ENCODE measurements at regions not wholly inside any gene's neighbourhood (a gene's known extent, or its start where the extent isn't known, plus 50 kb on each side); places are given as distances from the start of the nearest gene placed in this dataset.
"Not testable (repeated sequence)": the region's sequence is repeated elsewhere in the genome, so short reads cannot be mapped to it uniquely, and the experiment has no call there.

GRCh38 chr15:31222773-31223341 is 103.8 kb upstream of the KLF13 start:
- FAIRE-seq, result peak; percentile 9
- TF ChIP-seq POLR2AphosphoS5 (IDR thresholded peaks at IDR 0.05; ENCODE audit: low read depth, low read length), result no peak
- no peak for TF ChIP-seq POLR2A (IDR thresholded peaks at IDR 0.05; ENCODE audit: low read depth, low read length)
- DNase-seq (ENCODE audit: insufficient read length), result no peak

- no peak for DNase-seq (ENCODE audit: insufficient read length)
- TF ChIP-seq POLR2A (IDR thresholded peaks at IDR 0.05; ENCODE audit: low read depth, low read length) (no peak), TAF1 (IDR thresholded peaks at IDR 0.05; ENCODE audit: borderline replicate concordance, low read depth, low read length) (no peak), POLR2AphosphoS5 (IDR thresholded peaks at IDR 0.05; ENCODE audit: low read depth, low read length) (no peak)
- no peak for FAIRE-seq
Measured at GRCh38 chr15:31223478-31224350, 102.9 kb upstream of the KLF13 start.

GRCh38 chr15:31224661-31225060 is 102.0 kb upstream of the KLF13 start:
- not testable (repeated sequence) for FAIRE-seq; DNase-seq (ENCODE audit: insufficient read length)

- TF ChIP-seq POLR2A (IDR thresholded peaks at IDR 0.05; ENCODE audit: low read depth, low read length) (peak; percentile 58), POLR2AphosphoS5 (IDR thresholded peaks at IDR 0.05; ENCODE audit: low read depth, low read length) (no peak; the same call in 1 of the 2 replicates), TAF1 (IDR thresholded peaks at IDR 0.05; ENCODE audit: borderline replicate concordance, low read depth, low read length) (no peak)
- FAIRE-seq, result peak; percentile 62
- no peak for DNase-seq (ENCODE audit: insufficient read length)
Measured at GRCh38 chr15:31225356-31225955, 101.2 kb upstream of the KLF13 start.

GRCh38 chr15:31226021-31226420 is 100.6 kb upstream of the KLF13 start:
- TF ChIP-seq TAF1 (IDR thresholded peaks at IDR 0.05; ENCODE audit: borderline replicate concordance, low read depth, low read length) (no peak), POLR2AphosphoS5 (IDR thresholded peaks at IDR 0.05; ENCODE audit: low read depth, low read length) (no peak), POLR2A (IDR thresholded peaks at IDR 0.05; ENCODE audit: low read depth, low read length) (no peak)
- FAIRE-seq (peak; percentile 92), DNase-seq (ENCODE audit: insufficient read length) (no peak)

GRCh38 chr15:31227235-31227634 is 99.4 kb upstream of the KLF13 start:
- TF ChIP-seq POLR2AphosphoS5 (IDR thresholded peaks at IDR 0.05; ENCODE audit: low read depth, low read length) (no peak), POLR2A (IDR thresholded peaks at IDR 0.05; ENCODE audit: low read depth, low read length) (no peak), TAF1 (IDR thresholded peaks at IDR 0.05; ENCODE audit: borderline replicate concordance, low read depth, low read length) (no peak)
- FAIRE-seq, result peak; percentile 54
- DNase-seq (ENCODE audit: insufficient read length), result no peak

DNA sequence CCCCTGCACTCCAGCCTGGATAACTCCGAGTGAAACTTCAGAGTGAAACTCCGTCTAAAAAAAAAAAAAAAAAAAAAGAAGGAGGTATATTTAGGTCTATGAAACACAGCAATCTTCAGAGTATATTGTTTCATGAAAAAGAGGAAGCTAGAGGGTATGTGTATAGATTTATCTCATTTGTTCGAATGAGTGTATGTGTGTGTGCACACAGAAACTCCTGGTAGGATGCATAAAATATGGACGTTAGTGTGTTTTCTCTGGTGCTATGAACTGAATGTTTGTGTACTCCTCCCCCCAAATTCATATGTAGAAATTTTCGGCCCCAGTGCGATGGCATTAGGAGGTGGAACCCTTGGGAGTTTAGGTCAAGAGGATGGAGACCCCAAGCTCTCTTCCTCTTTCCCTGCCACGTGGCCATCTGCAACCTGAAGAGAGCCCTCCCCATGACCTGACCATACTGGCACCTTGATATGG is 98.6 kb upstream of the KLF13 start:
- no peak for TF ChIP-seq TAF1 (IDR thresholded peaks at IDR 0.05; ENCODE audit: borderline replicate concordance, low read depth, low read length)
- TF ChIP-seq POLR2A (IDR thresholded peaks at IDR 0.05; ENCODE audit: low read depth, low read length), result no peak; the same call in 1 of the 2 replicates
- no peak for TF ChIP-seq POLR2AphosphoS5 (IDR thresholded peaks at IDR 0.05; ENCODE audit: low read depth, low read length)
- DNase-seq (ENCODE audit: insufficient read length) (no peak), FAIRE-seq (no peak)

DNA sequence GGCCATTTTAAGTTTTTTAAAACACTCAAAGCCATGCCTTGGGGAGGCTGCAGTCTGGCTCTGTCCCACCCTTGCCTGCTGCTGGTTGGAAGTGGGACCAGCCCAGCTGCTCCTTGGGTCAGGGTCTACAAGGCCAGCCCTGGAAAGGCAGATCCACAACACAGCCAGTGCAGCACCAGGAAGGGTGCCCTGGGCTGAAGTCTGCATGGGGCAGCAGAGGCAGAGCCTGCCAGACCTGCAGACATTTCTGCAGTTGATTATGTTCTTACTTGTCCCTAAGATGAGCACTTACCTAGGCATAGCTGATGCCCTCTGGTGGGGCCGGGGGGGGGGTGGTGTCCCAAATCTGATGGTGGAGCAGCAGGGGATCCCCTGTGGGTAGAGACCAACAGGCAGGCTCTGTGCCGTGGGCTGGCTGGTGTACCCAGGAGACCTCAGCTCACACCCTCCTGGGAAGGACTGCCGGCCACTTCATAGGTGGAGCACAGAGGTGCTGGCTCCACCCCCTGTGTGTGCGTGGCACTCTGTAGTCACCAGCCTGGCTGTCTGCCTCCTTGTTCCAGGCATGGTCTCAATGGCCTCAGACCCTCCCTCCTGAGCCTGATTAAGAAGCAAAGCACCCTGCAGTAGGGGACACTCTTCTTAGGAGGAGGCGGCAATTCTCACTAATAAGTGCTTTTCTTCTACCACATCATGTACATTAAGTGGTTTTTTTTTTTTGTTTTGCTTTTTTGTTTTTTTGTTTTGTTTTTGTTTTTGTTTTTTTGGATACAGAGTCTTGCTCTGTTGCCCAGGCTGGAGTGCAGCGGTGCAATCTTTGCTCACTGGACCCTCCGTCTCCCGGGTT is 97.4 kb upstream of the KLF13 start:
- FAIRE-seq, result peak; percentile 95
- DNase-seq (ENCODE audit: insufficient read length), result peak; percentile 64
- no peak for TF ChIP-seq TAF1 (IDR thresholded peaks at IDR 0.05; ENCODE audit: borderline replicate concordance, low read depth, low read length)
- peak; percentile 79; the same call in 1 of the 2 replicates for TF ChIP-seq POLR2AphosphoS5 (IDR thresholded peaks at IDR 0.05; ENCODE audit: low read depth, low read length)
- TF ChIP-seq POLR2A (IDR thresholded peaks at IDR 0.05; ENCODE audit: low read depth, low read length), result peak; percentile 81; the same call in 1 of the 2 replicates

DNA sequence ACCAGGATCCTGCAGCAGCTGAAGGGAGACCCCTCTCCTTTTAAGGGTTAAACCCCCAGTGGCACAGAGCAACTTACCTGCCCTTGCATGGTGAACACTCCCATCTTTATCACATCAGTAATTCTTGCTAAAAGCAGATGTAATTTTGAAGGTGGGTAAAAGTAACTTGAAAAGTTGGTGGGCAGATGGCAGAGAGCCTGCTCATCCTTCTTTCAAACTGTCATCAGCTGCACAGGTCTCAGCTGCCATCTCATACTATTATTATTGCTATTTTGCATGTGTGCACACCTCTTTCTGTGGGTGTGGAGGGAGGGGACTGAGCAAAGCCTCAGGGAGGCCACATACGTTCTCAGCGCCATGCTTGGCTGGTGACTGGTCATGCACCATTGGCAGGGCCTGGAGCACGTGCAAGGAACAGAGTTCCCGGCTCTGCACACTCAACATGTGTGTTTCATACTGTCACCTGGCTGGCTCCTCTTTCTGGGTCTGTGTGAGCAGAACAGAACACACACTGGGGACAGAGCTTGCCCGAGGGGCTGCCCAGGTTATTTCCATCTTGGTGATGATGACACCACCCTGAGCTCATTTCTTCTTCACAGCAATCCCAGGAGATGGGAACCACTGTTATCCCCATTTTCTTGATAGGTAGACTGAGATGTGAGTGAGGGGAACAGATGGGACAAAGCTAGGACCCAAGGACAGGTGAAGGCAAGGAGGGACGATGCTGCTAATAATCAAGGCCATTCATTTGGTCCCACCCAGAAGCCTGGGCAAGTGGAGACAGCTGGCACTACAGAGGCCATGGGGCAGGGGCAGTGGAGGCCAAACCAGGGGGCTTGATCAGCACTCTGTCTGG is 95.8 kb upstream of the KLF13 start:
- TF ChIP-seq TAF1 (IDR thresholded peaks at IDR 0.05; ENCODE audit: borderline replicate concordance, low read depth, low read length), result 0 out of 2 replicates have a peak, but pooled peaks have one; percentile 18
- peak; percentile 28; the same call in 1 of the 2 replicates for TF ChIP-seq POLR2A (IDR thresholded peaks at IDR 0.05; ENCODE audit: low read depth, low read length)
- TF ChIP-seq POLR2AphosphoS5 (IDR thresholded peaks at IDR 0.05; ENCODE audit: low read depth, low read length), result peak; percentile 53; the same call in 1 of the 2 replicates
- peak; percentile 59 for DNase-seq (ENCODE audit: insufficient read length)
- peak; percentile 98 for FAIRE-seq

DNA sequence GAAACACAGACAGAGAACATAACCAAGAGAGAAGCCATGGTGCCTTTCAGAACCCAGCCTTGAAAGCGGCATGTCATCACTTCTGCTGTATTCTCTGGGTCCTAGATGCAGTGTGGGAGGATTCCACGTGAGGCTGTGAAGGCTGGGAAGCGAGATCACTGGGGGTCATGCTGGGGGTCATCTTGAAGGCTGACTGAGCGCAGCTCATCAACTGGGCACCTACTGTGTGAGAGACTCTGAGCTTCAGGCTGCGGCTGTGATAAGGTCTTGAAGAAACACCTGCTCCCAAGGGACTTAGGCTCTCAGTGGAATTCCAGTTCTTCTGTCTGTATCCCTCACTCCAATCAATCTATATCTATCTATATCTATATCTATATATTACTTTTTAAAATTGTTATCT is 91.8 kb upstream of the KLF13 start:
- no peak for TF ChIP-seq POLR2AphosphoS5 (IDR thresholded peaks at IDR 0.05; ENCODE audit: low read depth, low read length)
- TF ChIP-seq POLR2A (IDR thresholded peaks at IDR 0.05; ENCODE audit: low read depth, low read length), result no peak
- no peak for TF ChIP-seq TAF1 (IDR thresholded peaks at IDR 0.05; ENCODE audit: borderline replicate concordance, low read depth, low read length)
- FAIRE-seq, result peak; percentile 60
- DNase-seq (ENCODE audit: insufficient read length), result no peak
